ENCODE measurements at regions not wholly inside any gene's neighbourhood (a gene's known extent, or its start where the extent isn't known, plus 50 kb on each side); places are given as distances from the start of the nearest gene placed in this dataset.
"Not testable (repeated sequence)": the region's sequence is repeated elsewhere in the genome, so short reads cannot be mapped to it uniquely, and the experiment has no call there.

DNA sequence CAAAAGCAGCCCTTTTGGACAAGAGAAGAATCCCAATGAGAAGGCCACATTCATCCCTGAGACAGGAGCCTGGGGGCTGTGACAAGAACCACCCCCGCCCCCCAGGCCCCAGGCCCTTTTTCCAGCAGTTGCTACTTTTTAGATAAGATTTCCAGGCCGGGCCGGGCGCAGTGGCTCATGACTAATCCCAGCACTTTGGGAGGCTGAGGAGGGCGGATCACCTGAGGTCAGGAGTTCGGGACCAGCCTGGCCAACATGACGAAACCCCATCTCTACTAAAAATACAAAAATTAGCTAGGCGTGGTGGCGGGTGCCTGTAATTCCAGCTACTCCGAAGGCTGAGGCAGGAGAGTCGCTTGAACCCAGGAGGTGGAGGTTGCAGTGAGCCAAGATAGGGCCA is 179.4 kb downstream of the SPATA31A1 start:
- intact Hi-C loops (cut with micrococcal nuclease); H3K27me3 Mint-ChIP-seq (ENCODE audit: low read depth); DNase-seq (ENCODE audit: low spot score); H3K9me3 Mint-ChIP-seq; H3K4me1 Mint-ChIP-seq (ENCODE audit: low read depth); H3K4me3 Mint-ChIP-seq (ENCODE audit: low read depth); H3K27ac Mint-ChIP-seq; H3K36me3 Mint-ChIP-seq (ENCODE audit: low read depth): not testable (repeated sequence)

DNA sequence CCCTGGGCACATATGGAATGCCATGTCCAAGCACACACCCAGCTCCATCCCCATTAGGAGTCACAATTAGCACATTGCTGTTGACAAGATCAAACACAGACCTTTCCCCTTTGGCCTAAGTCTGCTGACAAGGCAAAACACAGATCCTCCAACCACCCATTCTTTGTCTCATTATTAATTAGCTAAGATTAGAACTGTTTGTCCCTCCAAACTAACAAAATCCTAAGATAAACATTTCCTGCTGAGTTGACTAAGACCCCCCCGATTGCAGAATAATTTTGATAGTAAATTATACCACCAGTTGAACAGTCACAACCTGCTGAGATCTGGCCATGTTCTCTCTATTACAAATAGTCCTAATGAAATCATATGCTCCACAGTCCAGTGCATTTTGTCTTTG is 186.7 kb downstream of the SPATA31A1 start:
- H3K36me3 Mint-ChIP-seq (ENCODE audit: low read depth); intact Hi-C loops (cut with micrococcal nuclease); H3K27ac Mint-ChIP-seq; H3K4me1 Mint-ChIP-seq (ENCODE audit: low read depth); DNase-seq (ENCODE audit: low spot score); H3K9me3 Mint-ChIP-seq; H3K27me3 Mint-ChIP-seq (ENCODE audit: low read depth); H3K4me3 Mint-ChIP-seq (ENCODE audit: low read depth): not testable (repeated sequence)

DNA sequence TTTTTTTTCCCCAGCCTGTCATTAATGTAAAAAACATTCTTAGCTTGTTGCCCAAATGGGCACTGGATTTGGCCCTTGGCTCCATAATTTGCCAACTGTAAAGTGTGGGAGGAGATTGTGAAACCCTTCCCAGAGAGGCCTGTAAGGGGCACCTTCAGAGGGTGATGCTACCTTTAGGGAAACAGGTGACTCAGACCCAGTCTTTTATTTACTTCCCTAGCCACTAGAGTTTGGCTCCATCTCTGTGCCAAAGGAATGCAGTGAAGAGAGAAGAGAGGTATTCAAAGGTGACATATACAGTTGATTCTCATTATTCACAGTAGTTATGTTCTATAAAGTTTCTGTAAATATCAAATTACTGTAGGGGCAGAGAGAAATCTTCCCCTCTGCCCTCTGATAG is 189.6 kb downstream of the SPATA31A1 start:
- H3K36me3 Mint-ChIP-seq (ENCODE audit: low read depth); H3K27ac Mint-ChIP-seq; DNase-seq (ENCODE audit: low spot score); H3K27me3 Mint-ChIP-seq (ENCODE audit: low read depth); H3K4me3 Mint-ChIP-seq (ENCODE audit: low read depth); H3K4me1 Mint-ChIP-seq (ENCODE audit: low read depth); intact Hi-C loops (cut with micrococcal nuclease); H3K9me3 Mint-ChIP-seq: not testable (repeated sequence)

DNA sequence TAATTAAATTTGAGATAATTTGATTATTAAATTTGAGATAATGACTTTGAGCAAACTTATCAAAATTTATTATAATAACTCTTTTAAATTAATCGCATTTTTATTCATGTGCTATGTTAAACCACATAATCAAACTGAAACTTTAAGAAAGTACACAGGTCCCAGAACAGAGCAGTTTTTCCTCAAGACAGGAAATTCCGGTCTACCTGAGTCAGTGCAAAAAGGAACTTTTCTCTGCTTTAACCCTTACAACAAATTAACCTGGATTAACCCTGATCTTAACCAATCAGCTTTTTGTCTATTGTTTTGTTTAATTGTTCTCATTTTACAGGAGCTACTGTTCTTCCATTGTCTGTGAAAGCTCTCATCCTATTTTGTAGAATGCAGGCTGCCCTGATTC is 195.1 kb downstream of the SPATA31A1 start:
- intact Hi-C loops (cut with micrococcal nuclease); DNase-seq (ENCODE audit: low spot score); H3K27me3 Mint-ChIP-seq (ENCODE audit: low read depth); H3K36me3 Mint-ChIP-seq (ENCODE audit: low read depth); H3K9me3 Mint-ChIP-seq; H3K4me1 Mint-ChIP-seq (ENCODE audit: low read depth); H3K4me3 Mint-ChIP-seq (ENCODE audit: low read depth); H3K27ac Mint-ChIP-seq: not testable (repeated sequence)

DNA sequence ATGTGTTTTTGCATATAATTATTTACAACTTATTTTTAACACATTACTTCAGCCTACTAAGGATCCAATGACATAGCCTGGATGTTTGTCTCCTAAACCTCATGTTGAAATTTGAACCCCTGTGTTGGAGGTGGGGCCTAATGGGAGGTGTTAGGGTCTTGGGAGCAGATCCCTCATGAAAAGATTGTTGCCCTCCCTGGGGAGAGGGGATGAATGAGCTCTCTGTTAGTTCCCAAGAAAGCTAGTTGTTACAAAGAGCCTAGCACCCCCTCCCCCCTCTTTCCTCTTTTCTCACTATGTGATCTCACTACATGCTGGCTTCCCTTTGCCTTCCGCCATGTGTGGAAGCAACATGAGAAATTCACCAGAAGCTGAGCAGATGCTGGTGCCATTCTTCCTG is 196.1 kb downstream of the SPATA31A1 start:
- DNase-seq (ENCODE audit: low spot score); H3K9me3 Mint-ChIP-seq; intact Hi-C loops (cut with micrococcal nuclease); H3K4me1 Mint-ChIP-seq (ENCODE audit: low read depth); H3K27ac Mint-ChIP-seq; H3K4me3 Mint-ChIP-seq (ENCODE audit: low read depth); H3K27me3 Mint-ChIP-seq (ENCODE audit: low read depth); H3K36me3 Mint-ChIP-seq (ENCODE audit: low read depth): not testable (repeated sequence)

DNA sequence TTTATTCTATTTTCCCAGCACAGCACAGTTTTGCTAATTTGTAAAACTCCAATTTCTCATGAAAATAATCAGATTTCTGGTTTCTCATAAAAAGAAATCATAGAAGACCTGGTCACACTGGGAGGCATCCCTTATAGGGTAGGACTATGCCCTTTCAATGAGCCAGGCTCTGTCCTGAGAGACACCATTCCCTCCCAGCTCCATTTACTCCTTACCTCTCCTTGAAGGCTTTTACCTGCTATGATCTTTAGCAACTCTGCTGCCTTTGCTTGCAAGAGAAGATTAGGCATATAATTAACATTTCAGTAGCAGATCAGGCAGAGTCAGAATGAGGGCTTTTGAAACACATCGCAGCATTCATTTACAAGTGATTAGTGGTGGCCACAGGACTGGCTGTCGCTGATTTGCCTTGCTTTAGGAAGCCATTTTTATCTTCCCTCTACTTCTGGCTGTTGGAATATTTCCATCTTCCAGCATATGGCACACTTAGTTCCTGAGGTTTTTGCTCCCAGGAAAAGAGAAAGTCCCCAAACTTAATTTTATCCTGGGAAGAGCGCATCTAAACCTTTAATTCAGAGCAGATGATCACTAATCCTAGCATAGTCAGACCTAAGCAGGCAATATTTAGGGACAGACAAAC is 196.9 kb downstream of the SPATA31A1 start:
- H3K4me1 Mint-ChIP-seq (ENCODE audit: low read depth); H3K4me3 Mint-ChIP-seq (ENCODE audit: low read depth); DNase-seq (ENCODE audit: low spot score); intact Hi-C loops (cut with micrococcal nuclease); H3K9me3 Mint-ChIP-seq; H3K27ac Mint-ChIP-seq; H3K27me3 Mint-ChIP-seq (ENCODE audit: low read depth); H3K36me3 Mint-ChIP-seq (ENCODE audit: low read depth): not testable (repeated sequence)

DNA sequence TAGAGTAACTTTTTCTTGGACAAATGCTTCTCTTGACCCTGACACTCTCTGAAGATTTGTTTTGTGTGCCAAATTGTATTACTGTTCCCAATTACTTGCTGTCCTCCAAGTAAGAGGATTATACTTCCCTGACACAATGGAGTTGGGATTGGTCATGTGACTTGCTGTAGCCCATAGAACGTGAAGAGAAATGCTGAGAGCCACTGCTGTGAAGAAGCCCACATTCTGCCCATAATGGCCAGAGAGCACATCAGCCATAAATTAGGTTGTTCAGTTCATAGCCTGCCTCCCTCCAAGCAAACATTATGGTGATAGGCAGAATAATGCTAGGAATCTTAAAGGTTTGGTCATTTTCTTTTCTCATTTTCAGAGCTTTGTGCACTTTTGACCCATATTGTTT is 198.9 kb downstream of the SPATA31A1 start:
- intact Hi-C loops (cut with micrococcal nuclease); H3K9me3 Mint-ChIP-seq; DNase-seq (ENCODE audit: low spot score); H3K36me3 Mint-ChIP-seq (ENCODE audit: low read depth); H3K27ac Mint-ChIP-seq; H3K4me3 Mint-ChIP-seq (ENCODE audit: low read depth); H3K27me3 Mint-ChIP-seq (ENCODE audit: low read depth); H3K4me1 Mint-ChIP-seq (ENCODE audit: low read depth): not testable (repeated sequence)

DNA sequence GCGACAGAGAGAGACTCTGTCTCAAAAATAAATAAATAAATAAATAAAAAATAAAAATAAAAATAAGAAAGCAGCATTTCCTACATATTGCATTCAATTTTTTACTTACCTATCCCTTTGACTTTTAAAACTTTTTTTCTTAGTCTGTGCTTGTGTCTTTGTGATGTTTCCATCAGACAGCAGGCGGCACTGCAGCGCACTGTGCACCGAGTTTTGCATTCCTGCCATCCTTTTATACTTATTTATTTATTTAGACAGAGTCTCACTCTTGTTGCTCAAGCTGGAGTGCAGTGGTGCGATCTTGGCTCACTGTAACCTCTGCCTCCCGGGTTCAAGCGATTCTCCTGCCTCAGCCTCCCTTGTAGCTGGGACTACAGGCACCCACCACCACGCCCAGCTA is 203.9 kb downstream of the SPATA31A1 start:
- H3K27me3 Mint-ChIP-seq (ENCODE audit: low read depth); H3K27ac Mint-ChIP-seq; H3K36me3 Mint-ChIP-seq (ENCODE audit: low read depth); DNase-seq (ENCODE audit: low spot score); H3K4me1 Mint-ChIP-seq (ENCODE audit: low read depth); intact Hi-C loops (cut with micrococcal nuclease); H3K4me3 Mint-ChIP-seq (ENCODE audit: low read depth); H3K9me3 Mint-ChIP-seq: not testable (repeated sequence)

DNA sequence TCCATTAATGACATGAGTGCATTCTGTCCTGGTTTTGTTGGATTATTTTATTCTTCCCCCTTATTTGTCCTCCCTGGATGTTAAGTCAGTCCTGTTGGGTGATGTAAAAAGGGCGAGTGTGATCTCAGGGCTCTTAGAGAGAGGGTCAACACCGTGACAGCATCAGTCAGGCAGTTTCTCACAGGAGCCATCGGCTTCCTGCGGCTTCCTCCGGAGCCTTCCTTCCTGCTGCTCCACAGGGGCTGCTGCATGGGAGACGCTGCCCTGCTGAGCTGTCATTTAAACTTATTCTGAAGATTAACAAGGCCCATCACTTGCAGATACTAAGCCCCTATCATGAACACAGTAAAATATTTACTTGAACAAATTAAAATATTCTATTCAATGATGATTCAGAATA is 211.3 kb downstream of the SPATA31A1 start:
- H3K9me3 Mint-ChIP-seq; H3K4me3 Mint-ChIP-seq (ENCODE audit: low read depth); H3K27me3 Mint-ChIP-seq (ENCODE audit: low read depth); H3K36me3 Mint-ChIP-seq (ENCODE audit: low read depth); H3K4me1 Mint-ChIP-seq (ENCODE audit: low read depth); intact Hi-C loops (cut with micrococcal nuclease); DNase-seq (ENCODE audit: low spot score); H3K27ac Mint-ChIP-seq: not testable (repeated sequence)

DNA sequence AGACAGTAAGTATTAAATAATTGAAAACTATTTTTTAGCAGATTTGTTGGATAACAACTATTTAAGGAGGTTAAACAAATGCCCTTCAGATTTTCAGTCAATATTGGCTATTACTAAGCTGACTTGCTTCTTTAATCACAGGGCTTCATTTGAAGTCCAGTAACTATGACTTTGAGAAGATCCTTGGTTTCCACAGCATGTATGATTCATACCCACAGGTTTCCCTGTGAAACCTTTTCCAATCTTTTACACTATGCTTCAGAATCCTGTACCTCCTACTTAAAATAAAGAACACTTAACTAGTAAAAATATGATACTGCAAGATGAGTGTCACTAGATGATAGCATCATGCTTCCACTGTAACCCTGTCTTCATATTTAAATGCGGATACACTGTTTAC is 211.9 kb downstream of the SPATA31A1 start:
- H3K4me3 Mint-ChIP-seq (ENCODE audit: low read depth); DNase-seq (ENCODE audit: low spot score); H3K36me3 Mint-ChIP-seq (ENCODE audit: low read depth); H3K27me3 Mint-ChIP-seq (ENCODE audit: low read depth); H3K27ac Mint-ChIP-seq; H3K4me1 Mint-ChIP-seq (ENCODE audit: low read depth); H3K9me3 Mint-ChIP-seq; intact Hi-C loops (cut with micrococcal nuclease): not testable (repeated sequence)

DNA sequence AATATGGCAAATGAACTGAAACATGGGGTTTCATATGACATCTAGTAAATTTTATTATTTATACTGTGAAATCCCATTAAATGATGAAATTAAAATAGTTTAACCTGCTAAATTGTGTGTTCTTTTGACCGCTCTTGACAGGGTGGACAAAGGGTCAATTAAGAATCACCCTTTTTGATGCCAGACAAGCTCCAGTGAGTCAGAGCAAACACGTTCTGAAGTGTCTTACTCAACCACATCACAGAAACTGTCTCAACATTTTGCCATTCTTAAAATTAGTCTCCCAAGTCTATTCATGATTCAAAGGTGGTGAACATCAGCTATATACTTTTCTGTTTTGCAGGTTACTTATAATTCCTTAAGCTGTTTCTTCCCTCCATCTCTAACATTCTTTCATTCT is 213.4 kb downstream of the SPATA31A1 start:
- intact Hi-C loops (cut with micrococcal nuclease); H3K27me3 Mint-ChIP-seq (ENCODE audit: low read depth); H3K36me3 Mint-ChIP-seq (ENCODE audit: low read depth); H3K9me3 Mint-ChIP-seq; H3K4me1 Mint-ChIP-seq (ENCODE audit: low read depth); H3K27ac Mint-ChIP-seq; H3K4me3 Mint-ChIP-seq (ENCODE audit: low read depth); DNase-seq (ENCODE audit: low spot score): not testable (repeated sequence)

DNA sequence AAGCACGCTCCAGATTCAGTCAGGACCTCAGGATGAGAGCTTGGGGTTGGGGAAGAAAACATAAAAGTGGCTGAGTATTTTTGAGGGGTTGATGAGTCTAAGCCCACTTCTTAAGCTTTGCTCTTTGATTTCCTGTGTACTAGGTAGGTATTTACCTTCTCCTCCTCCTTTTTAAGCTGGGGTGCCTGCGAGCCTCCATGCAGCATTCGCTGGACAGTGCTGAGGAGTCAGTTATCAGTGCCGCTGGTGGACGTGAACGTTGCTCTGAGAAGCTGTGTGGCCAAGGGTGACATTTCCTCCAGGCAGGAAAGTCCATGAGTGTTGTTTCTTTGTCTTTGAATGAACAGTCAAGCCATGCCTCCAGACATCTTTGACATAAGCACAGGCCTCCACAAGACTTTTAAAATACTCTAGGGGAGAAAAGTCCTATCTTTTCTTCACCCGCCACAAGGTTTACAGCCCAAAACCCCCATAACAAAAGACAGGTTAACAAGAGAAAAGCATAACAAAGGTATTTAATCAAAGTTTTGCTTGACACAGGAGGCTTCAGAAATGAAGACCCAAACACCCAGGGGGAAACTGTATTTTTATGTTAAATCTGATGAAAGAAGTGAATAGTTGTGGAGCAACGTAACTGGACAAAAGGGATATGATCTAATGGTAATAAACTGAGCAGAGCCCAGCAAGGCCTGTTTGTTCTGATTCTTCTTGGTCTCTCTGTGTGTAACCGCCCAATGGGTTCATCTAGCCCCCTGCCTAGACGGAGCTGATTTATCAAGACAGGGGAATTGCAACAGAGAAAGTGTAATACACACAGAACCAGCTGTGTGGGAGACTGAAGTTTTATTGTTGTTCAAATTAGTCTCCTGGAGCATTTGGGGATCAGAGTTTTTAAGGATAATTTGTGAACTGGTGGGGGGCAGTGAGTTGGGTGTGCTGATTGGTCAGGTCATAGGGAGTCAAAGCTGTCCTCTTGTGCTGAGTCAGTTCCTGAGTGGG is 217.9 kb downstream of the SPATA31A1 start:
- H3K4me3 Mint-ChIP-seq (ENCODE audit: low read depth); H3K9me3 Mint-ChIP-seq; H3K36me3 Mint-ChIP-seq (ENCODE audit: low read depth); H3K4me1 Mint-ChIP-seq (ENCODE audit: low read depth); intact Hi-C loops (cut with micrococcal nuclease); H3K27me3 Mint-ChIP-seq (ENCODE audit: low read depth); H3K27ac Mint-ChIP-seq; DNase-seq (ENCODE audit: low spot score): not testable (repeated sequence)

DNA sequence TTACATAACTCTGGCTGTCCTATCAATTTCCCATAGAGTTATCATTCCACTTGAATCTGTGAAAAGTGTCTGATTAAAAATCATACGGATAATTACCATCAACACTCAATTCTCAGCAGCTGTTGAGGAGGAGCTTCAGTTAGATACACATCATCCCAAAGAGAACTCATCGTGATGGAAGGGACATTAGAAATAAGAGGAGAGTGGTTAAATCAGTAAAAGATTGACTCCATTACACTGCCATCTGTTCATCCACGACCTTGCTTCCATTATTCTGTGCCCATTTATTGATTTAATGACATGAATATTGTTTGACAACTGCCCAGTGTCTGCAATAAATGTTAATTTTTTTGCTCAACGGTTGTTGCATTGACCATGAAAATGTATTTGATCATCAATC is 223.5 kb downstream of the SPATA31A1 start:
- DNase-seq (ENCODE audit: low spot score); H3K27me3 Mint-ChIP-seq (ENCODE audit: low read depth); H3K4me3 Mint-ChIP-seq (ENCODE audit: low read depth); intact Hi-C loops (cut with micrococcal nuclease); H3K9me3 Mint-ChIP-seq; H3K4me1 Mint-ChIP-seq (ENCODE audit: low read depth); H3K27ac Mint-ChIP-seq; H3K36me3 Mint-ChIP-seq (ENCODE audit: low read depth): not testable (repeated sequence)
